22Rv1 (cell line): ENCODE measurements at regions not wholly inside any gene's neighbourhood (a gene's known extent, or its start where the extent isn't known, plus 50 kb on each side); places are given as distances from the start of the nearest gene placed in this dataset.
"Not testable (repeated sequence)": the region's sequence is repeated elsewhere in the genome, so short reads cannot be mapped to it uniquely, and the experiment has no call there.

Experiments used
- CTCF ChIP-seq: fragments of 450-650 bp; IDR thresholded peaks from 2 replicates; pipeline ENCODE4 v1.5.1; 2017; ENCODE audit warnings: mild to moderate bottlenecking
- ZFX ChIP-seq: fragments of 450-650 bp; IDR thresholded peaks from 2 replicates; pipeline ENCODE4 v1.6.1; 2017; ENCODE audit warnings: antibody characterized with exemption, borderline replicate concordance

GRCh38 chr15:101970605-101971004 is 158.6 kb downstream of the OR4F15 start:
- not testable (repeated sequence) for TF ChIP-seq CTCF, ZFX
